NCI-H345 treated with DMSO at 0.1 percent for 48 hours (cell line): ENCODE measurements at regions not wholly inside any gene's neighbourhood (a gene's known extent, or its start where the extent isn't known, plus 50 kb on each side); places are given as distances from the start of the nearest gene placed in this dataset.

Experiments
- DNase-seq: peaks from one replicate; lab custom pipeline; 2025; ENCODE audit not compliant: unreplicated experiment; lab: John Stamatoyannopoulos, UW

- no peak for DNase-seq
These were observed 90.7 kb upstream of the FNDC3A start for GRCh38 chr13:48885027-48885395.

- DNase-seq = no peak
These were observed 87.1 kb upstream of the FNDC3A start for GRCh38 chr13:48888613-48889012.

- no peak for DNase-seq
These were observed 85.3 kb upstream of the FNDC3A start for GRCh38 chr13:48890391-48890790.

- no peak for DNase-seq
These were observed 84.1 kb upstream of the FNDC3A start for GRCh38 chr13:48891586-48891985.

GRCh38 chr13:48892053-48892687 is 83.5 kb upstream of the FNDC3A start:
- no peak for DNase-seq

- DNase-seq = no peak
These were observed 83.0 kb upstream of the FNDC3A start for GRCh38 chr13:48892688-48893075.

GRCh38 chr13:48896312-48896711 is 79.4 kb upstream of the FNDC3A start:
- DNase-seq = no peak

GRCh38 chr13:48901781-48902180 is 73.9 kb upstream of the FNDC3A start:
- DNase-seq = no peak

GRCh38 chr13:48902368-48902767 is 73.3 kb upstream of the FNDC3A start:
- no peak for DNase-seq

- DNase-seq = no peak
These were observed 70.9 kb upstream of the FNDC3A start for GRCh38 chr13:48904668-48905290.

- no peak for DNase-seq
These were observed 69.5 kb upstream of the FNDC3A start for GRCh38 chr13:48906200-48906599.

- DNase-seq = no peak
These were observed 67.2 kb upstream of the FNDC3A start for GRCh38 chr13:48908381-48909055.

GRCh38 chr13:48909056-48909389 is 66.7 kb upstream of the FNDC3A start:
- no peak for DNase-seq

- DNase-seq = no peak
These were observed 65.0 kb upstream of the FNDC3A start for GRCh38 chr13:48910686-48911085.

GRCh38 chr13:48919751-48920150 is 56.0 kb upstream of the FNDC3A start:
- no peak for DNase-seq

- no peak for DNase-seq
These were observed 55.0 kb upstream of the FNDC3A start for GRCh38 chr13:48920730-48921129.

- DNase-seq = no peak
These were observed 52.3 kb upstream of the FNDC3A start for GRCh38 chr13:48923376-48923775.

GRCh38 chr13:48925001-48925400 is 50.7 kb upstream of the FNDC3A start:
- DNase-seq = no peak
